Mammary epithelial cell (primary cell): ENCODE measurements at regions not wholly inside any gene's neighbourhood (a gene's known extent, or its start where the extent isn't known, plus 50 kb on each side); places are given as distances from the start of the nearest gene placed in this dataset.

Experiments used
- EZH2 ChIP-seq: IDR thresholded peaks from 2 replicates; pipeline ENCODE4 v1.6.1; 2012; ENCODE audit warnings: low read length, inconsistent platforms, borderline replicate concordance
- TF ChIP-seq, protein P1 (sequence below), 2 donors: IDR thresholded peaks in 1 of 2; conservative IDR thresholded peaks in 1 of 2; 2 replicates each; pipeline ENCODE4 v1.5.1; 2011 to 2012; ENCODE audit warnings: inconsistent platforms in 2 of 2, low read length in 2 of 2, mild to moderate bottlenecking in 2 of 2, control low read depth in 1 of 2, low read depth in 1 of 2; ENCODE audit not compliant: insufficient read depth in 1 of 2; ENCODE audit errors: extremely low read depth in 1 of 2

DNA sequence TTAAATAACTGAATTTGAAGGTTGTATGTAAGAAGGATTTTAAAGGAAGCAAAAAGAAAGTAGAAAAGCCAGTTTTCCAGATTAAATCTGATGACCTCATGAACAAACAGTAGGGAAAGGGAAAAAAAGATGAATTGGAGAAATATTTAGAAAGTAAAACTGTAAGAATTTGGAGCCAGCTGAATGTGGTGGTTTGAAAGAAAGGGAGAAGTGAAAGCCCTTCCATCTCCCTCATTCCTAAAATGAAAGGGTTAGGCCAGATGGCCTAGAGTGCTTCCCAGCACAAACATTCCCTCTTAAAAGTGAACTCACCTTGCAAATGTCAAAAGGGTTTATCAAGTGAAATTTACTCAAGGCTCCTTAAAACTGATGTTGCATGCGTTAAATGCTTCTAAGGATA is 139.3 kb upstream of the COL21A1 start:
- TF ChIP-seq, protein P1, sequence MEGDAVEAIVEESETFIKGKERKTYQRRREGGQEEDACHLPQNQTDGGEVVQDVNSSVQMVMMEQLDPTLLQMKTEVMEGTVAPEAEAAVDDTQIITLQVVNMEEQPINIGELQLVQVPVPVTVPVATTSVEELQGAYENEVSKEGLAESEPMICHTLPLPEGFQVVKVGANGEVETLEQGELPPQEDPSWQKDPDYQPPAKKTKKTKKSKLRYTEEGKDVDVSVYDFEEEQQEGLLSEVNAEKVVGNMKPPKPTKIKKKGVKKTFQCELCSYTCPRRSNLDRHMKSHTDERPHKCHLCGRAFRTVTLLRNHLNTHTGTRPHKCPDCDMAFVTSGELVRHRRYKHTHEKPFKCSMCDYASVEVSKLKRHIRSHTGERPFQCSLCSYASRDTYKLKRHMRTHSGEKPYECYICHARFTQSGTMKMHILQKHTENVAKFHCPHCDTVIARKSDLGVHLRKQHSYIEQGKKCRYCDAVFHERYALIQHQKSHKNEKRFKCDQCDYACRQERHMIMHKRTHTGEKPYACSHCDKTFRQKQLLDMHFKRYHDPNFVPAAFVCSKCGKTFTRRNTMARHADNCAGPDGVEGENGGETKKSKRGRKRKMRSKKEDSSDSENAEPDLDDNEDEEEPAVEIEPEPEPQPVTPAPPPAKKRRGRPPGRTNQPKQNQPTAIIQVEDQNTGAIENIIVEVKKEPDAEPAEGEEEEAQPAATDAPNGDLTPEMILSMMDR (conservative IDR thresholded peaks at IDR 0.05 in 1 of 2, IDR thresholded peaks at IDR 0.05 in 1 of 2; ENCODE audit: extremely low read depth in 1 of 2, insufficient read depth in 1 of 2, low read depth in 1 of 2, low read length in 2 of 2), result no peak
- TF ChIP-seq EZH2, result no peak
